GM23248 (cell line): ENCODE measurements at regions not wholly inside any gene's neighbourhood (a gene's known extent, or its start where the extent isn't known, plus 50 kb on each side); places are given as distances from the start of the nearest gene placed in this dataset.

Source experiments
- EZH2 ChIP-seq: fragments of 200-600 bp; sonication (generic); IDR thresholded peaks from 2 replicates; pipeline ENCODE4 v1.6.1; 2018; ENCODE audit warnings: antibody characterized with exemption, mild to moderate bottlenecking; ENCODE audit not compliant: insufficient read depth, poor library complexity, severe bottlenecking
- EZH2phosphoT487 ChIP-seq: fragments of 200-600 bp; sonication (generic); IDR thresholded peaks from 2 replicates; pipeline ENCODE4 v1.6.1; 2018; ENCODE audit warnings: antibody characterized with exemption, moderate library complexity, mild to moderate bottlenecking, low read depth; ENCODE audit not compliant: insufficient read depth

DNA sequence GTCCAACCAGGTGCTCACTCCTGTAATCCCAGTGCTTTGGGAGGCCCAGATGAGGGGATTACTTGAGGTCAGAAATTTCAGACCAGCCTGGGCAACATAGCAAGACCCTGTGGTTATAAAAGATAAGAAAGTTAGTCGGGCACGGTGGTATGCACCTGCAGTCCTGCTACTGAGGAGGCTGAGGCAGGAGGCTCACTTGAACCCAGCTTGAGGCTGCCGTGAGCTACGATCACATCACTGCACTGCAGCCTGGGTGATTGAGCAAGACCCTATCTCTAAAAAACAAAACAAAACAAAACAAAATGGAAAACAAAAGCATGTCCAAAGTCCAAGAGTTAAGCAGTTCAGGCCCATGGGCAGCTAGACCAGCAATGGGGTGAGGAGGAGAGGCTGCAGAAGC, 143.2 kb downstream of the IRX5 start:
- TF ChIP-seq EZH2 = no peak
- TF ChIP-seq EZH2phosphoT487 = no peak
